ENCODE measurements at regions not wholly inside any gene's neighbourhood (a gene's known extent, or its start where the extent isn't known, plus 50 kb on each side); places are given as distances from the start of the nearest gene placed in this dataset.

- no peak for TF ChIP-seq JUND (IDR thresholded peaks at IDR 0.05; ENCODE audit: low read length)
- no peak for TF ChIP-seq ASH2L (IDR thresholded peaks at IDR 0.05; ENCODE audit: low read length)
- no peak for TF ChIP-seq HDAC2 (IDR thresholded peaks at IDR 0.05; ENCODE audit: borderline replicate concordance in 1 of 2, low read depth in 2 of 2, low read length in 2 of 2)
- TF ChIP-seq BACH1 (IDR thresholded peaks at IDR 0.05; ENCODE audit: low read length): no peak
- TF ChIP-seq ATF3 (IDR thresholded peaks at IDR 0.05; ENCODE audit: insufficient read depth, low read depth, low read length): no peak
- TF ChIP-seq RNF2 (IDR thresholded peaks at IDR 0.05; ENCODE audit: borderline replicate concordance, low read depth, low read length, missing control alignments, poor library complexity, severe bottlenecking): no peak
- no peak for TF ChIP-seq JUN (IDR thresholded peaks at IDR 0.05; ENCODE audit: low read depth, low read length)
- no peak for TF ChIP-seq GTF2F1 (IDR thresholded peaks at IDR 0.05; ENCODE audit: borderline replicate concordance, low read depth, low read length)
- Histone ChIP-seq H3K14ac (ENCODE audit: insufficient read length) (no peak overlapping the region), H3K9ac (replicated peaks in 1 of 4; ENCODE audit: extremely low read depth in 1 of 4, low read depth in 3 of 4, low read length in 3 of 4) (no peak overlapping the region), H3K27ac (ENCODE audit: low read depth, low read length) (no peak overlapping the region), H3K4ac (replicated peaks; ENCODE audit: insufficient read length, low read depth, low read length) (no peak overlapping the region), H2BK5ac (ENCODE audit: low read depth, low read length) (no peak overlapping the region), H3K4me1 (replicated peaks in 1 of 4; ENCODE audit: control insufficient read depth in 3 of 4, insufficient read depth in 4 of 4, low read length in 3 of 4) (peaks cover 0 to 3% (median 1%) of the 10 kb centered on the region in 4 experiments; a peak in 1 of 7 replicates), H4K20me1 (replicated peaks in 1 of 2; ENCODE audit: control insufficient read depth in 1 of 2, insufficient read depth in 2 of 2, low read length in 2 of 2) (no peaks in the 10 kb centered on the region), H3K79me2 (ENCODE audit: control insufficient read depth in 1 of 2, insufficient read depth in 2 of 2, low read length in 2 of 2) (no peaks in the 10 kb centered on the region), H3K23me2 (ENCODE audit: low read depth, low read length) (no peaks in the 10 kb centered on the region), H3K9me3 (ENCODE audit: insufficient read depth in 2 of 2, low read depth in 1 of 2, low read length in 1 of 2) (no peaks in the 10 kb centered on the region), H3K56ac (replicated peaks; ENCODE audit: insufficient read length, low read depth, low read length) (no peak overlapping the region), H3K79me1 (ENCODE audit: low read depth, low read length) (no peaks in the 10 kb centered on the region), H4K8ac (ENCODE audit: extremely low read depth, insufficient read depth, low read length) (no peak overlapping the region), H2AFZ (ENCODE audit: low read length) (no peak overlapping the region), H2BK15ac (ENCODE audit: low read length) (no peak overlapping the region), H3K27me3 (replicated peaks in 1 of 4; ENCODE audit: control insufficient read depth in 3 of 4, extremely low read depth in 1 of 4, insufficient read depth in 3 of 4, low read length in 3 of 4) (no peaks in the 10 kb centered on the region), H3K4me2 (ENCODE audit: insufficient read depth in 1 of 2, low read depth in 2 of 2, low read length in 2 of 2) (no peak overlapping the region), H4K91ac (replicated peaks; ENCODE audit: insufficient read length, low read length) (no peak overlapping the region), H3K18ac (ENCODE audit: extremely low read depth, low read length) (no peak overlapping the region), H2AK5ac (ENCODE audit: low read depth, low read length) (no peak overlapping the region), H2BK20ac (ENCODE audit: low read length) (no peak overlapping the region), H3K23ac (ENCODE audit: insufficient read length) (no peak overlapping the region), H2BK12ac (ENCODE audit: low read depth, low read length) (no peak overlapping the region), H4K5ac (ENCODE audit: insufficient read length, low read depth, low read length) (no peak overlapping the region), H3K36me3 (ENCODE audit: control insufficient read depth in 2 of 4, insufficient read depth in 4 of 4, low read length in 3 of 4) (no peaks in the 10 kb centered on the region), H2BK120ac (replicated peaks; ENCODE audit: low read depth, low read length) (no peak overlapping the region), H3K4me3 (ENCODE audit: extremely low read depth in 1 of 4, insufficient read depth in 2 of 4, low read depth in 3 of 4, low read length in 4 of 4) (no peak overlapping the region)
- CTCF ChIA-PET (ENCODE audit: partially characterized antibody): no interaction called here
- POLR2A ChIA-PET (ENCODE audit: partially characterized antibody): no interaction called here
- DNase-seq (ENCODE audit: low read depth in 1 of 2, low spot score in 2 of 2): no peak
- 95% methylated on average over 3 of the region's 3 CpGs; no CpG with 5 or more reads in 1 of the 2 experiments for WGBS, 2 experiments (ENCODE audit: extremely low coverage in 1 of 2, insufficient coverage in 1 of 2, insufficient read length in 1 of 2, insufficient replicate concordance in 2 of 2, low coverage in 1 of 2, low lambda C conversion rate in 2 of 2, missing lambda C conversion rate in 1 of 2)
- no peak for FAIRE-seq
Measured at GRCh38 chr5:100252037-100252436, 283.1 kb upstream of the FAM174A start.

Measured in H1 (cell line).